Stomach (tissue), 8 donors: ENCODE measurements at regions not wholly inside any gene's neighbourhood (a gene's known extent, or its start where the extent isn't known, plus 50 kb on each side); places are given as distances from the start of the nearest gene placed in this dataset.

Source experiments
- DNase-seq, 2 donors: peaks; one replicate each; pipeline versions ENCODE4 v3.0.0 to v3.0.0-alpha.2; 2013 to 2019
- H3K27ac ChIP-seq, 5 donors: fragments of 200-600 bp in 4 of 5; sonication (generic) in 4 of 5; one replicate each; pipeline ENCODE4 v1.5.1; 2013 to 2019; ENCODE audit warnings: mild to moderate bottlenecking in 1 of 5, moderate library complexity in 1 of 5
- H3K27me3 ChIP-seq, 3 donors: fragments of 200-600 bp; sonication (generic); one replicate each; pipeline ENCODE4 v1.5.1; 2017 to 2019; ENCODE audit warnings: mixed run types in 1 of 3
- H3K36me3 ChIP-seq, 4 donors: fragments of 200-600 bp; sonication (generic); 1 replicate in 3 of 4; 2 replicates in 1 of 4; pipeline ENCODE4 v1.5.1; 2016 to 2019
- H3K4me1 ChIP-seq, 4 donors: fragments of 200-600 bp; sonication (generic); one replicate each; pipeline ENCODE4 v1.5.1; 2016 to 2019
- H3K4me3 ChIP-seq, 4 donors: fragments of 200-600 bp; sonication (generic) in 3 of 4; one replicate each; pipeline ENCODE4 v1.5.1; 2016 to 2019; ENCODE audit warnings: mild to moderate bottlenecking in 1 of 4
- H3K9me3 ChIP-seq, 4 donors: fragments of 200-600 bp; sonication (generic); one replicate each; pipeline ENCODE4 v1.5.1; 2016 to 2019
- CTCF ChIP-seq, 7 experiments: fragments of 450-650 bp in 4 of 7; fragments of 200-600 bp in 3 of 7; sonication (generic) in 3 of 7; IDR thresholded peaks; one replicate each; pipeline ENCODE4 v1.5.1; 2016 to 2019; ENCODE audit warnings: antibody characterized with exemption in 7 of 7, control low read depth in 2 of 7, mild to moderate bottlenecking in 1 of 7
- EP300 ChIP-seq: sonication (generic); formaldehyde crosslinking; IDR thresholded peaks from one replicate; pipeline ENCODE4 v1.6.1; 2017; ENCODE audit warnings: antibody characterized with exemption
- POLR2A ChIP-seq, 4 donors: fragments of 450-650 bp; IDR thresholded peaks; one replicate each; pipeline ENCODE4 v1.6.1; 2016; ENCODE audit warnings: antibody characterized with exemption in 4 of 4, control low read depth in 2 of 4, mild to moderate bottlenecking in 1 of 4, moderate library complexity in 1 of 4
- POLR2AphosphoS5 ChIP-seq, 3 donors: sonication (generic); formaldehyde crosslinking; IDR thresholded peaks; one replicate each; pipeline ENCODE4 v1.6.1; 2016; ENCODE audit warnings: antibody characterized with exemption in 3 of 3
- WGBS, 5 donors: extraction: QIAGEN DNeasy Blood & Tissue Kit in 3 of 5; methylation state at CpG; one replicate each; pipeline versions ENCODE4 v1.1.5 to v1.1.7; 2013 to 2018; 5-methylcytosine and 5-hydroxymethylcytosine counted together
- intact Hi-C: fragments of 100-400 bp; cut with DNase I; formaldehyde crosslinking; loops from one replicate; pipeline ENCODE4 v1.15.1; 2023; ENCODE audit warnings: low total_unique reads
- donor health status: healthy with polysubstance abuse.
- donor health status: Bipolar disorder and iron deficiency.
- donor health status: healthy.

- intact Hi-C loops: no loop called here
- DNase-seq: no peak
- Histone ChIP-seq H3K9me3 (no peaks in the 10 kb centered on the region), H3K27ac (no peak overlapping the region), H3K36me3 (no peaks in the 10 kb centered on the region), H3K4me1 (peaks cover 0 to 7% (median 0%) of the 10 kb centered on the region in 4 donors), H3K27me3 (peaks cover 7 to 57% (median 9%) of the 10 kb centered on the region in 3 donors), H3K4me3 (no peak overlapping the region)
- TF ChIP-seq EP300: no peak
- TF ChIP-seq POLR2A (IDR thresholded peaks at IDR 0.05): no peak
- no peak for TF ChIP-seq CTCF (IDR thresholded peaks at IDR 0.05)
- no peak for TF ChIP-seq POLR2AphosphoS5 (IDR thresholded peaks at IDR 0.05)
- WGBS, 5 donors: 78 to 90% (median 81%) methylated on average over 5 of the region's 5 CpGs
Observed at GRCh38 chr12:131351319-131352028, 359.4 kb upstream of the SFSWAP start.

GRCh38 chr12:131352296-131352900 is 358.5 kb upstream of the SFSWAP start:
- intact Hi-C loops: no loop called here
- Histone ChIP-seq H3K4me1 (peaks cover 0 to 7% (median 0%) of the 10 kb centered on the region in 4 donors), H3K27ac (no peak overlapping the region), H3K9me3 (no peaks in the 10 kb centered on the region), H3K4me3 (no peak overlapping the region), H3K36me3 (no peaks in the 10 kb centered on the region), H3K27me3 (peaks cover 7 to 58% (median 9%) of the 10 kb centered on the region in 3 donors)
- TF ChIP-seq EP300: no peak
- no peak for TF ChIP-seq CTCF (IDR thresholded peaks at IDR 0.05)
- no peak for TF ChIP-seq POLR2A (IDR thresholded peaks at IDR 0.05)
- TF ChIP-seq POLR2AphosphoS5 (IDR thresholded peaks at IDR 0.05): no peak
- 88 to 92% (median 89%) methylated on average over 21 of the region's 21 CpGs for WGBS, 5 donors
- DNase-seq: no peak

DNA sequence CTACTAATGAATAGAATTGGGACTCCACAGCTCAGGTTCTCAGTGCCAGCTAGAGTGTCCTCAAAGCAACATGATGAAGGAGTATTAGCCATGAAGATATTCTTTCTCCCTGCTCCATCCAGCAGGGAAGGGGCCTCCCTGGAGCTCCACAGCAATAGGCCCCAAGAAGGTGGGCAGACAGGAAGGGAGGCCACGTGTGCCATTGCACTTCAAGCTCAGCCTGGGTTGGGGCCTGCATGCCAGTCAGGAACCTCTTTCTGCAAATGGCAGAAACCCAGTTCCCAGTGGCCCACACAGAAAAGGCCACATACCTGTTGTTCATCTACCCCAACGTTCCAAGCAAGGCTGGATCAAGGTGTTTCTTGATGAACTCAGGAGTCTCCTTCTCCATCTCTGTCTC is 357.5 kb upstream of the SFSWAP start:
- intact Hi-C loops: no loop called here
- no peak overlapping the region for H3K4me3 ChIP-seq
- H3K36me3 ChIP-seq: no peaks in the 10 kb centered on the region
- H3K27ac ChIP-seq: no peak overlapping the region
- H3K9me3 ChIP-seq: no peaks in the 10 kb centered on the region
- 54 to 86% (median 67%) methylated on average over 1 to 2 of the region's 2 CpGs for WGBS, 5 donors
- peaks cover 5 to 51% (median 7%) of the 10 kb centered on the region in 3 donors for H3K27me3 ChIP-seq
- DNase-seq: no peak
- TF ChIP-seq POLR2AphosphoS5 (IDR thresholded peaks at IDR 0.05): no peak
- no peak for TF ChIP-seq POLR2A (IDR thresholded peaks at IDR 0.05)
- no peak for TF ChIP-seq EP300
- no peak for TF ChIP-seq CTCF (IDR thresholded peaks at IDR 0.05)
- peaks cover 0 to 5% (median 0%) of the 10 kb centered on the region in 4 donors for H3K4me1 ChIP-seq

DNA sequence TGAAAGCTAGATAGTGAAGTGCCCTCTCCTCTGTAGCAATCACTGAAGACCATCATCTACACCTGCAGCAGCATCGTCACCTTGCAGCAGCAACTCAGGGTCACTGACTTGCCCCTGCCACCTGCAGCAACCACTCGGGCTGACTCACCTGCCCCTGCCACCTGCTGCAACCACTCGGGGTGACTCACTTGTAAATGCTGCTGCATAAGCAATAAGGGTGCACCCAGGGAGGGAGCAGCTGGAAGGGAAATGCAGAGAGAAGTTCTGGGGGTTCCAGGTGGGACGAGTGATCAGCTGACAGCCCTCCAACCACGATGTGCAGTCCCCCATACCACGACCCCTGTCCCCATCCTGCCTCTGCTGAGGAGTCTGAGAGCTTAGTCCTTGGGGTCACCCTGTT is 357.1 kb upstream of the SFSWAP start:
- intact Hi-C loops: no loop called here
- WGBS, 5 donors: 46 to 69% (median 55%) methylated on average over 5 to 6 of the region's 6 CpGs
- no peak overlapping the region for H3K27ac ChIP-seq
- H3K4me3 ChIP-seq: no peak overlapping the region
- no peaks in the 10 kb centered on the region for H3K36me3 ChIP-seq
- no peak for TF ChIP-seq POLR2AphosphoS5 (IDR thresholded peaks at IDR 0.05)
- TF ChIP-seq EP300: no peak
- no peak for TF ChIP-seq CTCF (IDR thresholded peaks at IDR 0.05)
- TF ChIP-seq POLR2A (IDR thresholded peaks at IDR 0.05): no peak
- no peak for DNase-seq
- peaks cover 0 to under 1% (median 0%) of the 10 kb centered on the region in 4 donors for H3K4me1 ChIP-seq
- H3K9me3 ChIP-seq: no peaks in the 10 kb centered on the region
- H3K27me3 ChIP-seq: peaks cover 5 to 48% (median 7%) of the 10 kb centered on the region in 3 donors
